Endodermal cell (in vitro differentiated cells): ENCODE measurements at regions not wholly inside any gene's neighbourhood (a gene's known extent, or its start where the extent isn't known, plus 50 kb on each side); places are given as distances from the start of the nearest gene placed in this dataset.
A peak's percentile ranks its signal among the peaks of the same experiment; 100 is the strongest.

Source experiments
- DNase-seq: peaks from one replicate; pipeline ENCODE4 v3.0.0-alpha.2; 2017
- H3K27ac ChIP-seq: 2 replicates; pipeline ENCODE4 v1.5.1; 2013; ENCODE audit warnings: mild to moderate bottlenecking, low read depth, low read length, moderate library complexity
- H3K27me3 ChIP-seq: 2 replicates; pipeline ENCODE4 v1.6.1; 2013; ENCODE audit warnings: mild to moderate bottlenecking, low read length, moderate library complexity; ENCODE audit not compliant: insufficient read depth, control insufficient read depth, poor library complexity, severe bottlenecking
- H3K36me3 ChIP-seq: 2 replicates; pipeline ENCODE4 v1.7.0; 2013; ENCODE audit warnings: mild to moderate bottlenecking, low read length, moderate library complexity; ENCODE audit not compliant: control insufficient read depth, insufficient read depth
- H3K4me1 ChIP-seq: one replicate; pipeline ENCODE4 v1.7.0; 2013; ENCODE audit warnings: low read length; ENCODE audit not compliant: control insufficient read depth, insufficient read depth
- H3K4me3 ChIP-seq: 2 replicates; pipeline ENCODE4 v1.5.1; 2013; ENCODE audit warnings: mild to moderate bottlenecking, low read length, moderate library complexity
- H3K9ac ChIP-seq: 2 replicates; pipeline ENCODE4 v1.6.1; 2013; ENCODE audit warnings: mild to moderate bottlenecking, low read length, moderate library complexity; ENCODE audit not compliant: poor library complexity, severe bottlenecking; ENCODE audit errors: extremely low read depth
- H3K9me3 ChIP-seq: 2 replicates; pipeline ENCODE4 v1.6.1; 2013; ENCODE audit warnings: mild to moderate bottlenecking, low read length, moderate library complexity; ENCODE audit not compliant: control insufficient read depth
- H3K27ac Mint-ChIP-seq: 2 replicates; pipeline ENCODE4 v1.8.0; 2020; ENCODE audit warnings: mixed read lengths
- H3K27me3 Mint-ChIP-seq: 2 replicates; pipeline ENCODE4 v1.8.0; 2021; ENCODE audit warnings: mild to moderate bottlenecking, mixed read lengths; ENCODE audit not compliant: insufficient read depth
- H3K36me3 Mint-ChIP-seq: 2 replicates; pipeline ENCODE4 v1.8.0; 2020; ENCODE audit warnings: low read depth, mixed read lengths
- H3K4me1 Mint-ChIP-seq: 2 replicates; pipeline ENCODE4 v1.8.0; 2020; ENCODE audit warnings: mixed read lengths
- H3K4me3 Mint-ChIP-seq: 2 replicates; pipeline ENCODE4 v1.8.0; 2020; ENCODE audit warnings: mild to moderate bottlenecking, moderate library complexity, mixed read lengths
- H3K9me3 Mint-ChIP-seq: 2 replicates; pipeline ENCODE4 v1.8.0; 2020; ENCODE audit warnings: mild to moderate bottlenecking, mixed read lengths
- CTCF ChIP-seq: fragments of 200-600 bp; sonication (generic); conservative IDR thresholded peaks from 2 replicates; pipeline ENCODE4 v1.5.0; 2021; ENCODE audit warnings: antibody characterized with exemption, mild to moderate bottlenecking
- WGBS, 2 experiments: methylation state at CpG; one replicate each; pipeline versions ENCODE4 v1.1.5 to v1.1.7; 2013; ENCODE audit warnings: missing lambda C conversion rate in 2 of 2, mixed read lengths in 1 of 2; ENCODE audit not compliant: insufficient coverage in 1 of 2, insufficient read length in 1 of 2; 5-methylcytosine and 5-hydroxymethylcytosine counted together

DNA sequence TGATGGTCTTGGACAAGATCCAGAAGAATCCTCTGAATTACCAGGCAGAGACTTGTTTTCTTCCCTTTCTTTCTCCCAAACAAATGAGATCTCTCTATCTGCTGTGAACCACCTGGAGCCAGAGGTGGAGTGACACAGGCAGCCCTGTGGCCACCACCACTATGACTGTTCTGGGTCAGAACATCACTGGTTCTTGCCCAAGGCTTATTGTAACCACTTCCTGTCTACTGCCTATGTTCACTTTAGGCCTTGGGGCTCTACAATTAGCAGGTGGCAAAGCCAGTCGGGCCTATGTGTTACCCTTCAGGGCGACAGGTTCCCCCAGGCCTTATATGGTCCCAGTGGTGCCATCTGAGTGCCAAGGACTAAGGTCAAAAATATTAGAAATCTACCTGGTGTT, 161.2 kb downstream of the GLUD2 start:
- Mint-ChIP-seq H3K36me3 (no peaks in the 10 kb centered on the region), H3K27me3 (peaks cover 7% of the 10 kb centered on the region), H3K4me3 (no peak overlapping the region), H3K27ac (no peak overlapping the region), H3K9me3 (peaks cover 73% of the 10 kb centered on the region), H3K4me1 (no peaks in the 10 kb centered on the region)
- no peak overlapping the region for H3K4me3 ChIP-seq
- H3K9me3 ChIP-seq = no peaks in the 10 kb centered on the region
- no peak for DNase-seq
- no peaks in the 10 kb centered on the region for H3K4me1 ChIP-seq
- no peaks in the 10 kb centered on the region for H3K36me3 ChIP-seq
- H3K9ac ChIP-seq = no peak overlapping the region
- 93% methylated on average over 2 of the region's 2 CpGs; no CpG with 5 or more reads in 1 of the 2 experiments for WGBS, 2 experiments
- no peaks in the 10 kb centered on the region for H3K27me3 ChIP-seq
- no peak overlapping the region for H3K27ac ChIP-seq
- no peak for TF ChIP-seq CTCF

GRCh38 chrX:121216641-121217374, 169.4 kb downstream of the GLUD2 start:
- WGBS, 2 experiments = 100% methylated on average over 1 of the region's 2 CpGs; no CpG with 5 or more reads in 1 of the 2 experiments
- Histone ChIP-seq H3K9ac (no peak overlapping the region), H3K36me3 (no peaks in the 10 kb centered on the region), H3K4me1 (no peaks in the 10 kb centered on the region), H3K4me3 (no peak overlapping the region), H3K27me3 (no peaks in the 10 kb centered on the region), H3K27ac (no peak overlapping the region), H3K9me3 (no peaks in the 10 kb centered on the region)
- Mint-ChIP-seq H3K27ac (no peak overlapping the region), H3K27me3 (peaks cover 4% of the 10 kb centered on the region), H3K9me3 (peaks cover 40% of the 10 kb centered on the region), H3K36me3 (no peaks in the 10 kb centered on the region), H3K4me3 (no peak overlapping the region), H3K4me1 (no peaks in the 10 kb centered on the region)
- peak; percentile 54 for TF ChIP-seq CTCF
- no peak for DNase-seq

DNA sequence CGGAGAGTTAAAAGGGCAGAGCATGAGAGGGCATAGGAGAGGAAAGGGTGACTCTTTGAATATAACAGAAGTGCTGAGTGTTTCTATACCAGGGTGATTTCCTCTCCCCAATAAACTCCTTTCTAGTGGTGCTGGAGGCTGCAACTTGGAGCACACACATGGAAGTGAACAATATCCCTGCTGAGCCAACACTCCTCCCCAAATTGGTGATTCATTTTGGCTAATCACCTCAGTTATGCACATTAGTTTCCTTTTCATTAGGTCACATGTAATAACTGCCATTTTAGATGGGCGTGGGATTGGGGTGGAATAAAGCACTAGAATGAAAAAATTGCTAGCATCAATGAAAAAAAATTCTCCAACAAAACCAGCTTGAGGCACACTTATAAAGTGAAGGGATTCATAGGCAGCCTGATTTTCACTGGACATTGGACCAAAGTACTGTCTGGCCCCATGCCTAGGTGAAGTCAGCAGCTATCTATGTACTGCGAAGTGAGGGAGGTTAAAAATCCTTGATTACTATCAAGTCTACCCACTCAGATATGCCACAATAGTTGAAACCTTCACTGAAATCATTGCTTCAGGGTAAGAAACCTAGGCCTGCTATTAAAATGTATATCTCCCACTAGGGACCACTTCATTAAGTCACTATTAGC, 174.0 kb downstream of the GLUD2 start:
- Mint-ChIP-seq H3K4me3 (no peak overlapping the region), H3K9me3 (peaks cover 45% of the 10 kb centered on the region), H3K36me3 (no peaks in the 10 kb centered on the region), H3K27ac (no peak overlapping the region), H3K4me1 (no peaks in the 10 kb centered on the region), H3K27me3 (peaks cover 2% of the 10 kb centered on the region)
- no peak overlapping the region for H3K4me3 ChIP-seq
- no peak for DNase-seq
- no peaks in the 10 kb centered on the region for H3K36me3 ChIP-seq
- H3K9ac ChIP-seq = no peak overlapping the region
- H3K9me3 ChIP-seq = no peaks in the 10 kb centered on the region
- WGBS, 2 experiments = 75% methylated on average over 2 of the region's 3 CpGs; no CpG with 5 or more reads in 1 of the 2 experiments
- no peak overlapping the region for H3K27ac ChIP-seq
- H3K27me3 ChIP-seq = no peaks in the 10 kb centered on the region
- TF ChIP-seq CTCF = no peak
- no peaks in the 10 kb centered on the region for H3K4me1 ChIP-seq
